ENCODE measurements at regions not wholly inside any gene's neighbourhood (a gene's known extent, or its start where the extent isn't known, plus 50 kb on each side); places are given as distances from the start of the nearest gene placed in this dataset.
"Not testable (repeated sequence)": the region's sequence is repeated elsewhere in the genome, so short reads cannot be mapped to it uniquely, and the experiment has no call there.

DNA sequence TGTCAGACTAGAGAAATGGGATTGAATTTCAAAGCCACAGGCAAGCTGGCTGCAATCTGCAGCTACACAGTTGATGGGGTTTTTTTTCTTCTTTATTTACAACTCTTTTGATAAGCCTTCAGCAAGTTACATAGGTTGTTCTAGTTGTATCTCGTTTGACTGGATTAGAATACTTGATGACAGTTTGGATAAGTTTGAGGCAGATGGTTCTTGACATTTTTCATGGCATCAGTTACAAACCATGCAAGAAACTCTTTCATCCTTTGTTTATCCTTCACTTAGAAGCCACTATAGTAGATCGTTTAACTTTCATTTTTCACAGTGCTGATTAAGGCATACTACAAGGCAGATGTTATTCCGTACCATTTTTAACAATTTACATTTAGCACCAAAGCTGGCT, 238.9 kb downstream of the TOX3 start:
- no peaks in the 10 kb centered on the region for H3K4me1 ChIP-seq
- H3K36me3 ChIP-seq (ENCODE audit: control insufficient read depth, insufficient read depth, low read length) = no peaks in the 10 kb centered on the region
- H3K27ac ChIP-seq = no peak overlapping the region
- no peaks in the 10 kb centered on the region for H3K27me3 ChIP-seq (ENCODE audit: control insufficient read depth, insufficient read depth, low read length)
- H3K4me3 ChIP-seq (ENCODE audit: low read depth, low read length) = no peak overlapping the region
- H3K9ac ChIP-seq = no peak overlapping the region
- H3K4me2 ChIP-seq (ENCODE audit: low read length) = no peak overlapping the region
- TF ChIP-seq, protein P1, sequence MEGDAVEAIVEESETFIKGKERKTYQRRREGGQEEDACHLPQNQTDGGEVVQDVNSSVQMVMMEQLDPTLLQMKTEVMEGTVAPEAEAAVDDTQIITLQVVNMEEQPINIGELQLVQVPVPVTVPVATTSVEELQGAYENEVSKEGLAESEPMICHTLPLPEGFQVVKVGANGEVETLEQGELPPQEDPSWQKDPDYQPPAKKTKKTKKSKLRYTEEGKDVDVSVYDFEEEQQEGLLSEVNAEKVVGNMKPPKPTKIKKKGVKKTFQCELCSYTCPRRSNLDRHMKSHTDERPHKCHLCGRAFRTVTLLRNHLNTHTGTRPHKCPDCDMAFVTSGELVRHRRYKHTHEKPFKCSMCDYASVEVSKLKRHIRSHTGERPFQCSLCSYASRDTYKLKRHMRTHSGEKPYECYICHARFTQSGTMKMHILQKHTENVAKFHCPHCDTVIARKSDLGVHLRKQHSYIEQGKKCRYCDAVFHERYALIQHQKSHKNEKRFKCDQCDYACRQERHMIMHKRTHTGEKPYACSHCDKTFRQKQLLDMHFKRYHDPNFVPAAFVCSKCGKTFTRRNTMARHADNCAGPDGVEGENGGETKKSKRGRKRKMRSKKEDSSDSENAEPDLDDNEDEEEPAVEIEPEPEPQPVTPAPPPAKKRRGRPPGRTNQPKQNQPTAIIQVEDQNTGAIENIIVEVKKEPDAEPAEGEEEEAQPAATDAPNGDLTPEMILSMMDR (IDR thresholded peaks at IDR 0.05) = no peak
- no peaks in the 10 kb centered on the region for H3K79me2 ChIP-seq
- H3K9me3 ChIP-seq (ENCODE audit: control insufficient read depth, low read length) = no peaks in the 10 kb centered on the region
- no peak overlapping the region for H2AFZ ChIP-seq

DNA sequence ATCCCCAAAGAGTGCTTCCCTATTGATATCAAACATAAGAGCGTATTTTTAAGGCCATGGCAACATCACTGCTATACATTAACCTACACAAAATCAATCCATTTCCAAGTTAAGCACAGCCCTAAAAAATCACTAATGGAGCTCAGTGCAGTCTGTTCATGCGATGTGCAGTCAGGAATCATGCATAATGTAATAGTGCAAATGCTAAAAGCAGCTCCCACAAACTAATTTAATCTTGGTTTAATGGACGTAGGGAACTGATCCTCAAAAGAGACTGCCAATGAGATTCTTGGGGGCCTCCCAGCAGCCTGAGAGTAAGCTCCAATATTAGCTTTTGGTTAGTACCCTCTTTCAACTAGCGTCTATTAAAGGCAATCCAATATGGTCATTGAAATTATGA, 245.9 kb downstream of the TOX3 start:
- H3K27ac ChIP-seq = no peak overlapping the region
- no peak overlapping the region for H2AFZ ChIP-seq
- no peaks in the 10 kb centered on the region for H3K4me1 ChIP-seq
- TF ChIP-seq, protein P1 (IDR thresholded peaks at IDR 0.05) = no peak
- no peak overlapping the region for H3K4me3 ChIP-seq (ENCODE audit: low read depth, low read length)
- no peaks in the 10 kb centered on the region for H3K27me3 ChIP-seq (ENCODE audit: control insufficient read depth, insufficient read depth, low read length)
- H3K9me3 ChIP-seq (ENCODE audit: control insufficient read depth, low read length) = no peaks in the 10 kb centered on the region
- H3K79me2 ChIP-seq = no peaks in the 10 kb centered on the region
- no peaks in the 10 kb centered on the region for H3K36me3 ChIP-seq (ENCODE audit: control insufficient read depth, insufficient read depth, low read length)
- no peak overlapping the region for H3K9ac ChIP-seq
- H3K4me2 ChIP-seq (ENCODE audit: low read length) = no peak overlapping the region

DNA sequence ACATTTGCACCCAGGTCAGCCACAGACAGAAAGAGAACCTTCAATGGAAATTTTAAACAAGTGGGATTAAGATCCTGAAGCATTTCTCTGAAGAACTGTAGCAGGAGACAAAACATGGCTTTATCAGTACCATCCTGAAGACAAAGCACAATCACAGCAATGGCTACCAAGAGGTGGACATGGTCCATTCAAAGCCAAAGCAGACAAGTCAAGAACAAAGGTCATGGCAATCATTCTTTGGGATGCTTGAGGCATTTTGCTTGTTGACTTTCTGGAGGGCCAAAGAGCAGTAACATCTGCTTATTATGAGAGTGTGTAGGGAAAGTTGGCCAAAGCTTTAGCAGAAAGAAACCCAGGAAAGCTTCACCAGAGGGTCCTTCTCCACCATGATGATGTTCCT, 248.2 kb downstream of the TOX3 start:
- Histone ChIP-seq H2AFZ (no peak overlapping the region), H3K27me3 (ENCODE audit: control insufficient read depth, insufficient read depth, low read length) (no peaks in the 10 kb centered on the region), H3K27ac (no peak overlapping the region), H3K9me3 (ENCODE audit: control insufficient read depth, low read length) (no peaks in the 10 kb centered on the region), H3K9ac (no peak overlapping the region), H3K79me2 (no peaks in the 10 kb centered on the region), H3K4me2 (ENCODE audit: low read length) (no peak overlapping the region), H3K4me1 (no peaks in the 10 kb centered on the region), H3K36me3 (ENCODE audit: control insufficient read depth, insufficient read depth, low read length) (no peaks in the 10 kb centered on the region), H3K4me3 (ENCODE audit: low read depth, low read length) (no peak overlapping the region)
- TF ChIP-seq, protein P1 (IDR thresholded peaks at IDR 0.05) = no peak

DNA sequence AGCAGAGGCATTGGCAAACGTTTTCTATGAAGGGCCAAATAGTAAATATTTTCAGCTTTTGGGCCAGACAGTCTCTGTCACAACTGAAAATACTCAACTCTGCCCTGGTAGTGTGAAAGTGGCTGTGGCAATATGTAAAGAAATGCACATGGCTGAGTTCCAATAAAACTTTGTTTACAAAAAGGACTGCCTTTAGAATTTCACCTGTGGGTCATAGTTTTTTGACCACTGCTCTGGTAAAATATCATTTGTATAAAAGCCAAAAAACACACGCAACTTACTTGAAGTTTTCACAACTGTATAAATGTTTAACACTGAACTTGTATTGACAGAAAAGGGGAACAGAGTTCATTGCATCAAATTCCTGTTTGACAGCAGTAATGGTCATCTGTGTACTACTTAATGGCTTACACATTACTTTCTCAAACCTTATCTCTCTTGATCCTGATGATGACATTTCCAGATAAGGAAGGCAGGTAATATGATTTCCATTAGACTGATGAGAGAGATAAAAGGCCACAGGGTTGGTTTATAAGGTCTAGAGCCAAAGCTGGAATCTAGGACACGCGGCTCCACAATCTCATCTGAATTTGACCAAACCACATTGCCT, 250.1 kb downstream of the TOX3 start:
- H3K27me3 ChIP-seq (ENCODE audit: control insufficient read depth, insufficient read depth, low read length); H3K9me3 ChIP-seq (ENCODE audit: control insufficient read depth, low read length): not testable (repeated sequence)

DNA sequence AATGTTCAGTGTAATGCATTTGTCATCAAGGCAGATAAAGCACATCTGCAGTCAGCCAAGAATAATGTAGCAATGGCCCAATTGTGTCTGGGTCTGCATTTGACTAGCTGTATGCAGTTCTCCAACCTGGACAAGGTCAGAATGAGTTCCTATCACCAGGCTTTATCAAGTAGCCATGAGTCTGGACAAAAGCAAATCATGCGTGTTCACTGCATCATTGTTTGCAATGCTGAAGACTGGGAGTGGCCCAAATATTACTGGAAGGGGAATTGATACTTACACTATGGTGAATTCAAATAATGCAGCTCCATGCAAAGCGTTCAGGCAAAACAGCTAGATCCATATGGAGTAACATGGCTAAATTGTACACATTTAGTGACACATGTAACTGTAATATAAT, 250.9 kb downstream of the TOX3 start:
- H3K9me3 ChIP-seq (ENCODE audit: control insufficient read depth, low read length) = no peaks in the 10 kb centered on the region
- no peak overlapping the region for H3K9ac ChIP-seq
- no peaks in the 10 kb centered on the region for H3K36me3 ChIP-seq (ENCODE audit: control insufficient read depth, insufficient read depth, low read length)
- H3K27ac ChIP-seq = no peak overlapping the region
- no peaks in the 10 kb centered on the region for H3K4me1 ChIP-seq
- no peak overlapping the region for H3K4me2 ChIP-seq (ENCODE audit: low read length)
- H3K79me2 ChIP-seq = no peaks in the 10 kb centered on the region
- TF ChIP-seq, protein P1 (IDR thresholded peaks at IDR 0.05) = no peak
- H3K4me3 ChIP-seq (ENCODE audit: low read depth, low read length) = no peak overlapping the region
- no peaks in the 10 kb centered on the region for H3K27me3 ChIP-seq (ENCODE audit: control insufficient read depth, insufficient read depth, low read length)
- H2AFZ ChIP-seq = no peak overlapping the region

More for the DNA sequence above, 250.1 kb downstream of the TOX3 start:
- not testable (repeated sequence) for H3K27ac ChIP-seq; H3K4me1 ChIP-seq; H3K4me2 ChIP-seq (ENCODE audit: low read length); H3K4me3 ChIP-seq (ENCODE audit: low read depth, low read length); H3K36me3 ChIP-seq (ENCODE audit: control insufficient read depth, insufficient read depth, low read length); H3K79me2 ChIP-seq; H2AFZ ChIP-seq; H3K9ac ChIP-seq
